ENCODE measurements at regions not wholly inside any gene's neighbourhood (a gene's known extent, or its start where the extent isn't known, plus 50 kb on each side); places are given as distances from the start of the nearest gene placed in this dataset.

DNA sequence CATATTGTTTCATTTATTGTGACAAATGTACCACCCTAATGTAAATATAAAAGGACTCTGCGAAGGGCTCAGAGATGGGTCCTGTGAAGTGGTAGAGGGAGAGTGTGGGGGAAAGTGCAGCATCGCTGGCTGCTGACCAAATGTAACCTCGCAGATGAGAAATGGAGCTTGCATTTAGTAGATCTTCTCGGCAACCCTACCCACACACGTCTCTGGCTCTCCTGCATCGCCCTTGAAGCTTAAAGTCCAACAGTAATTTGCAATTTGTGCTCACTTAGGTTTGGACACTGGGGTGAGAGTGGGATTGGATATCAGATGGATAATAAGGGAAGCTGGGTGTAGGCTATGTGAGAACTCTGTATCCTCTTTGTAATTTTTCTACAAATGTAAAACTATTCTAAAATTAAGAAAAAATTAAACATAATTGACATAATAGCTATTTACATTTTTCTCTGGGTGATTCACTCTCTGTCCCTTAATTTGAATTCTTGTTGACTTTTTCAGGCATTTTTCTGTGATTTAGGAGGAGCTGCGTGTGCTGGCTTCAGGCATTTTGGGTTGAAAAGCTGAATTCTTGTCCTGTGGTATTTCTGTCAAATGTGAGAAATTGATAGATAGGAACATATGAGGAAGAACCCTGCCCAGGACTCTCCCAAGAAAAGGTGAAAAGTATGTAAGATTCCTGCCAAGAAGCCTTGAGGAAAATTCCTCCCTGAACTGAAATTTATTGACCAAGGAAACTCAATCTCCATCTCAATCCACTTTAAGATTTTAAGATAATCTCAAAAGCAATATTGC is 524.7 kb upstream of the MCTP2 start:
- no peak for TF ChIP-seq POLR2AphosphoS5 (IDR thresholded peaks at IDR 0.05; ENCODE audit: borderline replicate concordance, low read depth, low read length)
- no peak for TF ChIP-seq EZH2 (IDR thresholded peaks at IDR 0.05)
- no peak for TF ChIP-seq FOXP2 (optimal IDR thresholded peaks at IDR 0.05; ENCODE audit: control extremely low read depth, extremely low read length, insufficient read depth)

Measured in SK-N-MC (cell line).